ENCODE measurements at regions not wholly inside any gene's neighbourhood (a gene's known extent, or its start where the extent isn't known, plus 50 kb on each side); places are given as distances from the start of the nearest gene placed in this dataset.

GRCh38 chr1:214720561-214720960, 117.6 kb downstream of the CENPF start:
- Histone ChIP-seq H3K36me3 (replicated peaks in 1 of 2; ENCODE audit: control insufficient read depth in 2 of 2, insufficient read depth in 2 of 2, low read length in 2 of 2) (no peaks in the 10 kb centered on the region), H3K18ac (ENCODE audit: low read length) (no peak overlapping the region), H2AFZ (ENCODE audit: low read length) (no peak overlapping the region), H4K8ac (ENCODE audit: low read depth, low read length) (no peak overlapping the region), H3K4ac (ENCODE audit: low read length) (no peak overlapping the region), H2BK5ac (ENCODE audit: low read length) (no peak overlapping the region), H3K14ac (ENCODE audit: low read length) (no peak overlapping the region), H3K4me1 (ENCODE audit: control insufficient read depth in 2 of 2, insufficient read depth in 1 of 2, low read depth in 1 of 2, low read length in 2 of 2) (peaks cover 0 to 4% of the 10 kb centered on the region in 2 donors), H3K9me3 (replicated peaks in 1 of 2; ENCODE audit: control insufficient read depth in 2 of 2, insufficient read depth in 1 of 2, low read depth in 1 of 2, low read length in 2 of 2) (no peaks in the 10 kb centered on the region), H2BK15ac (ENCODE audit: low read length) (no peak overlapping the region), H3K4me3 (ENCODE audit: low read length in 2 of 2) (no peak overlapping the region), H3K23ac (ENCODE audit: low read depth, low read length, poor library complexity) (no peak overlapping the region), H3K79me1 (ENCODE audit: low read depth, low read length) (no peaks in the 10 kb centered on the region), H2BK120ac (ENCODE audit: low read depth, low read length) (no peak overlapping the region), H2BK12ac (ENCODE audit: low read length) (no peak overlapping the region), H2AK5ac (ENCODE audit: low read depth, low read length) (no peak overlapping the region), H4K91ac (ENCODE audit: low read depth, low read length, poor library complexity) (no peak overlapping the region), H3K27ac (replicated peaks; ENCODE audit: low read length) (no peak overlapping the region), H3K27me3 (ENCODE audit: control insufficient read depth in 3 of 3, insufficient read depth in 3 of 3, low read depth in 1 of 3, low read length in 3 of 3) (no peaks in the 10 kb centered on the region), H3K9ac (ENCODE audit: low read depth, low read length, poor library complexity) (no peak overlapping the region), H3K4me2 (ENCODE audit: insufficient read depth, low read length, poor library complexity, severe bottlenecking) (no peak overlapping the region)
- DNase-seq (ENCODE audit: low spot score), result no peak
- WGBS, 2 donors (ENCODE audit: extremely low coverage in 2 of 2, insufficient read length in 2 of 2, insufficient replicate concordance in 1 of 2), result no CpG with 5 or more reads among the region's 1 CpG

- Histone ChIP-seq H3K4me3 (ENCODE audit: low read length in 2 of 2) (peak overlapping the region in 1 of 2 donors; percentile 54), H3K14ac (ENCODE audit: low read length) (no peak overlapping the region), H3K4me1 (ENCODE audit: control insufficient read depth in 2 of 2, insufficient read depth in 1 of 2, low read depth in 1 of 2, low read length in 2 of 2) (no peaks in the 10 kb centered on the region), H3K18ac (ENCODE audit: low read length) (peak overlapping the region; percentile 51), H2AFZ (ENCODE audit: low read length) (peak overlapping the region; percentile 49), H3K27ac (replicated peaks; ENCODE audit: low read length) (no peak overlapping the region), H3K9me3 (replicated peaks in 1 of 2; ENCODE audit: control insufficient read depth in 2 of 2, insufficient read depth in 1 of 2, low read depth in 1 of 2, low read length in 2 of 2) (no peaks in the 10 kb centered on the region), H2BK120ac (ENCODE audit: low read depth, low read length) (no peak overlapping the region), H2BK12ac (ENCODE audit: low read length) (no peak overlapping the region), H4K8ac (ENCODE audit: low read depth, low read length) (no peak overlapping the region), H3K4me2 (ENCODE audit: insufficient read depth, low read length, poor library complexity, severe bottlenecking) (no peak overlapping the region), H3K4ac (ENCODE audit: low read length) (no peak overlapping the region), H3K27me3 (ENCODE audit: control insufficient read depth in 3 of 3, insufficient read depth in 3 of 3, low read depth in 1 of 3, low read length in 3 of 3) (no peaks in the 10 kb centered on the region), H2BK15ac (ENCODE audit: low read length) (no peak overlapping the region), H3K36me3 (replicated peaks in 1 of 2; ENCODE audit: control insufficient read depth in 2 of 2, insufficient read depth in 2 of 2, low read length in 2 of 2) (no peaks in the 10 kb centered on the region), H3K9ac (ENCODE audit: low read depth, low read length, poor library complexity) (no peak overlapping the region), H2AK5ac (ENCODE audit: low read depth, low read length) (no peak overlapping the region), H2BK5ac (ENCODE audit: low read length) (no peak overlapping the region), H3K23ac (ENCODE audit: low read depth, low read length, poor library complexity) (no peak overlapping the region), H3K79me1 (ENCODE audit: low read depth, low read length) (no peaks in the 10 kb centered on the region), H4K91ac (ENCODE audit: low read depth, low read length, poor library complexity) (no peak overlapping the region)
- WGBS, 2 donors (ENCODE audit: extremely low coverage in 2 of 2, insufficient read length in 2 of 2, insufficient replicate concordance in 1 of 2), result no CpG with 5 or more reads among the region's 7 CpGs
- DNase-seq (ENCODE audit: low spot score), result no peak
These were observed 124.3 kb downstream of the CENPF start for GRCh38 chr1:214727274-214727673.

DNA sequence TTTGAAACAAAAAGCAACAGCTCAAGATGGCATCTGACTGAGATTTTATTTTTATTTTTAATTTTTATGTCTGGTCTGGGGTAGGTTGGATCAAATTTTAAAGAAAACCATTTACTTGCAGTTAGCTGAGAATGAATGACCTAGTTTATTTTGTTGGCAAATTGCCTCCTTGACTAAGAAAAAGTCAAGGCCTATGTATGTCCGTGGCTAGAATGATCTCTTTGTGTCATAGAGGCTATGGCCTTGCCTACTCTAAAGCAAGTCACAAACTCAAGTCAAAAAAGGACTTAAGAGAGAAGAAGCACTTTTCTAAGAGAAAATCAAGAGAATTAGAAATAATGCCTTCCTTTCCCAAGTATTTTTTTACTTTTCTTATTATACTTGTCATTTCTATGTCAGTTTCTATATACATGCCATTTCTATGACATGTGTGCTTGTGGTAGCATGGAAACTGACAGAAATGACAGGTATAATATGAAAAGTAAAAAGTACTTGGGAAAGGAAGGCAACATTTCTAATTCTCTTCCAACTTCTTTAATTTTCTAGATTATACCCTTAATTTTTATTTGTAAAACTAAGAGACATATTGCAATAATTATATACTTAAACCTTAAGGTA, 136.7 kb downstream of the CENPF start:
- Histone ChIP-seq H3K18ac (ENCODE audit: low read length) (no peak overlapping the region), H3K27ac (replicated peaks; ENCODE audit: low read length) (no peak overlapping the region), H3K79me1 (ENCODE audit: low read depth, low read length) (no peaks in the 10 kb centered on the region), H3K4me3 (ENCODE audit: low read length in 2 of 2) (no peak overlapping the region), H3K23ac (ENCODE audit: low read depth, low read length, poor library complexity) (no peak overlapping the region), H4K91ac (ENCODE audit: low read depth, low read length, poor library complexity) (no peak overlapping the region), H2BK5ac (ENCODE audit: low read length) (no peak overlapping the region), H2BK12ac (ENCODE audit: low read length) (no peak overlapping the region), H3K4ac (ENCODE audit: low read length) (no peak overlapping the region), H2BK120ac (ENCODE audit: low read depth, low read length) (no peak overlapping the region), H3K36me3 (replicated peaks in 1 of 2; ENCODE audit: control insufficient read depth in 2 of 2, insufficient read depth in 2 of 2, low read length in 2 of 2) (no peaks in the 10 kb centered on the region), H3K27me3 (ENCODE audit: control insufficient read depth in 3 of 3, insufficient read depth in 3 of 3, low read depth in 1 of 3, low read length in 3 of 3) (no peaks in the 10 kb centered on the region), H2AFZ (ENCODE audit: low read length) (no peak overlapping the region), H2BK15ac (ENCODE audit: low read length) (no peak overlapping the region), H3K9me3 (replicated peaks in 1 of 2; ENCODE audit: control insufficient read depth in 2 of 2, insufficient read depth in 1 of 2, low read depth in 1 of 2, low read length in 2 of 2) (no peaks in the 10 kb centered on the region), H3K4me2 (ENCODE audit: insufficient read depth, low read length, poor library complexity, severe bottlenecking) (no peak overlapping the region), H2AK5ac (ENCODE audit: low read depth, low read length) (no peak overlapping the region), H3K14ac (ENCODE audit: low read length) (no peak overlapping the region), H3K9ac (ENCODE audit: low read depth, low read length, poor library complexity) (no peak overlapping the region), H3K4me1 (ENCODE audit: control insufficient read depth in 2 of 2, insufficient read depth in 1 of 2, low read depth in 1 of 2, low read length in 2 of 2) (no peaks in the 10 kb centered on the region), H4K8ac (ENCODE audit: low read depth, low read length) (no peak overlapping the region)
- WGBS, 2 donors (ENCODE audit: extremely low coverage in 2 of 2, insufficient read length in 2 of 2, insufficient replicate concordance in 1 of 2), result no CpG with 5 or more reads among the region's 1 CpG
- no peak for DNase-seq (ENCODE audit: low spot score)

- H3K23ac ChIP-seq (ENCODE audit: low read depth, low read length, poor library complexity), result no peak overlapping the region
- no peak overlapping the region for H3K18ac ChIP-seq (ENCODE audit: low read length)
- H3K4me1 ChIP-seq (ENCODE audit: control insufficient read depth in 2 of 2, insufficient read depth in 1 of 2, low read depth in 1 of 2, low read length in 2 of 2), result no peaks in the 10 kb centered on the region
- H3K27me3 ChIP-seq (ENCODE audit: control insufficient read depth in 3 of 3, insufficient read depth in 3 of 3, low read depth in 1 of 3, low read length in 3 of 3), result no peaks in the 10 kb centered on the region
- H2BK12ac ChIP-seq (ENCODE audit: low read length), result no peak overlapping the region
- DNase-seq (ENCODE audit: low spot score), result no peak
- no CpG with 5 or more reads among the region's 2 CpGs for WGBS, 2 donors (ENCODE audit: extremely low coverage in 2 of 2, insufficient read length in 2 of 2, insufficient replicate concordance in 1 of 2)
- no peaks in the 10 kb centered on the region for H3K36me3 ChIP-seq (replicated peaks in 1 of 2; ENCODE audit: control insufficient read depth in 2 of 2, insufficient read depth in 2 of 2, low read length in 2 of 2)
- H2BK15ac ChIP-seq (ENCODE audit: low read length), result no peak overlapping the region
- H3K4me2 ChIP-seq (ENCODE audit: insufficient read depth, low read length, poor library complexity, severe bottlenecking), result no peak overlapping the region
- H3K9ac ChIP-seq (ENCODE audit: low read depth, low read length, poor library complexity), result no peak overlapping the region
- H3K27ac ChIP-seq (replicated peaks; ENCODE audit: low read length), result no peak overlapping the region
- no peaks in the 10 kb centered on the region for H3K9me3 ChIP-seq (replicated peaks in 1 of 2; ENCODE audit: control insufficient read depth in 2 of 2, insufficient read depth in 1 of 2, low read depth in 1 of 2, low read length in 2 of 2)
- no peaks in the 10 kb centered on the region for H3K79me1 ChIP-seq (ENCODE audit: low read depth, low read length)
- no peak overlapping the region for H2BK5ac ChIP-seq (ENCODE audit: low read length)
- no peak overlapping the region for H3K14ac ChIP-seq (ENCODE audit: low read length)
- H4K91ac ChIP-seq (ENCODE audit: low read depth, low read length, poor library complexity), result no peak overlapping the region
- no peak overlapping the region for H3K4me3 ChIP-seq (ENCODE audit: low read length in 2 of 2)
- H2AK5ac ChIP-seq (ENCODE audit: low read depth, low read length), result no peak overlapping the region
- no peak overlapping the region for H3K4ac ChIP-seq (ENCODE audit: low read length)
- no peak overlapping the region for H2AFZ ChIP-seq (ENCODE audit: low read length)
- H4K8ac ChIP-seq (ENCODE audit: low read depth, low read length), result no peak overlapping the region
- no peak overlapping the region for H2BK120ac ChIP-seq (ENCODE audit: low read depth, low read length)
These were observed 137.5 kb downstream of the CENPF start for GRCh38 chr1:214740471-214740870.

All from neuronal stem cell (in vitro differentiated cells).